ENCODE measurements at regions not wholly inside any gene's neighbourhood (a gene's known extent, or its start where the extent isn't known, plus 50 kb on each side); places are given as distances from the start of the nearest gene placed in this dataset.

DNA sequence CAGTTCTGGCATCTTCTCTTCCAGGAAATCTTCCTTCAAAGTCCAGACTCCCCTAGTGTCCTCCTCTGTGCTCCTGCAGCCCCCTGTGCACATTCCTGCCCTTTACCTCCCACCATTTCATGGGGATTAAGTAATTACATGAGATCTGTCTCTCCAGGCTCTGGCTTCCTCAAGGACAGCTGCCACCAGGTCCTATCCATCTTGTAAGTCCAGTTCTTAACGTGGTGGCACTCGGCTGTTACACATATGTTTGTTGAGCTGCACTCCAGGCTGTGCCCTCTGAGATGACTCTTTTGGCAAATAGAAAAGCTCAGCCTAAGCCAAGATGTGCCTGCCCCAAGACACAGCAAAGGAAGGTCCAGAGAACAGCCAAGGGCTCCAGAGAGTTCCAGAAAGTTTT lies 57.4 kb upstream of the CAMK1G start:
- Histone ChIP-seq H3K4me1 (no peaks in the 10 kb centered on the region), H3K4me3 (no peak overlapping the region), H3K36me3 (no peaks in the 10 kb centered on the region), H3K27me3 (peaks cover 0 to 8% of the 10 kb centered on the region in 2 donors), H3K9me3 (no peaks in the 10 kb centered on the region), H3K27ac (no peak overlapping the region)
- TF ChIP-seq, protein P1, sequence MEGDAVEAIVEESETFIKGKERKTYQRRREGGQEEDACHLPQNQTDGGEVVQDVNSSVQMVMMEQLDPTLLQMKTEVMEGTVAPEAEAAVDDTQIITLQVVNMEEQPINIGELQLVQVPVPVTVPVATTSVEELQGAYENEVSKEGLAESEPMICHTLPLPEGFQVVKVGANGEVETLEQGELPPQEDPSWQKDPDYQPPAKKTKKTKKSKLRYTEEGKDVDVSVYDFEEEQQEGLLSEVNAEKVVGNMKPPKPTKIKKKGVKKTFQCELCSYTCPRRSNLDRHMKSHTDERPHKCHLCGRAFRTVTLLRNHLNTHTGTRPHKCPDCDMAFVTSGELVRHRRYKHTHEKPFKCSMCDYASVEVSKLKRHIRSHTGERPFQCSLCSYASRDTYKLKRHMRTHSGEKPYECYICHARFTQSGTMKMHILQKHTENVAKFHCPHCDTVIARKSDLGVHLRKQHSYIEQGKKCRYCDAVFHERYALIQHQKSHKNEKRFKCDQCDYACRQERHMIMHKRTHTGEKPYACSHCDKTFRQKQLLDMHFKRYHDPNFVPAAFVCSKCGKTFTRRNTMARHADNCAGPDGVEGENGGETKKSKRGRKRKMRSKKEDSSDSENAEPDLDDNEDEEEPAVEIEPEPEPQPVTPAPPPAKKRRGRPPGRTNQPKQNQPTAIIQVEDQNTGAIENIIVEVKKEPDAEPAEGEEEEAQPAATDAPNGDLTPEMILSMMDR (IDR thresholded peaks at IDR 0.05): no peak
- ATAC-seq: peak; percentile 50
- intact Hi-C loops (cut with DNase I): no loop called here
- DNase-seq: no peak

DNA sequence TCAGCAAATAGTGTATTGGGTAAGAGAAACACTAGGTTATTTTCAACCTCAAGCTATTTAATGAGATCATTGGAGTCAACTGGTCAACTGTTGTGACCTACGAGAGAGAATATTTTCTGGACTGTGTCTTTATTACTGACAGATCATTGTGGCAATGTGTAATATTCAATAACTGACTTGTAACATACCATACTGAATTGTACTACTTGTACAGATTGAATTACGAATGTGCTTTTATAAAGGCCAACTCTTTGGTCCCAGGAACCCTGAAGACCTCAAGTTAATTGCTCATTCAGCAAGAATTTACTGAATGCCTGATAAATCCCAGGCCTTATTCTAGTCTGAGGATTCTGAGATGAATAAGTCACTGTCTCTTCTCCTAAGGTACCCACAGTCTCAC lies 56.1 kb upstream of the CAMK1G start:
- H3K4me3 ChIP-seq: no peak overlapping the region
- ATAC-seq (no peak), DNase-seq (no peak)
- TF ChIP-seq, protein P1 (IDR thresholded peaks at IDR 0.05): no peak
- no peaks in the 10 kb centered on the region for H3K36me3 ChIP-seq
- peaks cover 0 to 8% of the 10 kb centered on the region in 2 donors for H3K27me3 ChIP-seq
- intact Hi-C loops (cut with DNase I): no loop called here
- peak overlapping the region in 1 of 2 donors; percentile 70 for H3K27ac ChIP-seq
- no peaks in the 10 kb centered on the region for H3K4me1 ChIP-seq
- no peaks in the 10 kb centered on the region for H3K9me3 ChIP-seq

DNA sequence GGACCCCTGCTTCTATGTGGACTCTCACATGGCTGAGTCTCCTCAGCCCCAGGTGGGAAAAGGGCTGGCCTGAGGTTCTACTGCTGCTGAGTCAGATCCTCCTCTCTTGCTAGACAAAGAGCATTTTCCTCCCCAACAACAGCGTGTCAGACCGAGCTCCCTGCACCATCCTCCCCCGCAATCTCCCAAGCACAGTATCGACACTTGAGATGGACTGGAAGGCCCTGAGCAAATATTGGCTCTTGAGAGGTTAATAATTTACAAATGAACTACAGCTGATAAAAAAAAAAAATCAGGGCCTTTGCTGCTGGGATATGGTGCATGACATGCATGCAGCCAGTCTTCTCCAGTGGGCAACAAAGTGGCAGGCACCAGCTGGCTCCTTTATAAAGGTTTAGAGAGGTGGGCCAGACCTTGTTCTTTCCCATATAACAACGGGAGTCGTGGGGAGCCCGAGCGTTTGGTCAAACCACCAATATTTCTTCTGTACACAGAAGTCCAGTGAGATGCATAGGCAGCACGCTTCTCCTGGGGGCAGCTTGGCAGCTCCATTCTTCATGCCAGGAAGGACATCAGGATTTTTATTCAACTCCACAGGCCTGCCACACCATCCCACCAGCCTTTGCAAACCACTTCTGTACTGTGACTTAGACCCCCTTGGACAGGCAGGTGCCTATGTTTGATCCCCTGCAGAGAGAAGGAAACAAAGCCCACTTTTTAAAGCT lies 55.4 kb upstream of the CAMK1G start:
- TF ChIP-seq, protein P1 (IDR thresholded peaks at IDR 0.05): no peak
- Histone ChIP-seq H3K27me3 (peaks cover 0 to 8% of the 10 kb centered on the region in 2 donors), H3K36me3 (no peaks in the 10 kb centered on the region), H3K4me1 (no peaks in the 10 kb centered on the region), H3K4me3 (no peak overlapping the region), H3K9me3 (no peaks in the 10 kb centered on the region), H3K27ac (peak overlapping the region in 1 of 2 donors; percentile 70)
- DNase-seq: peak in 2 of 4 donors; percentile 42 to 65
- peak; percentile 92 for ATAC-seq
- intact Hi-C loops (cut with DNase I): no loop called here

DNA sequence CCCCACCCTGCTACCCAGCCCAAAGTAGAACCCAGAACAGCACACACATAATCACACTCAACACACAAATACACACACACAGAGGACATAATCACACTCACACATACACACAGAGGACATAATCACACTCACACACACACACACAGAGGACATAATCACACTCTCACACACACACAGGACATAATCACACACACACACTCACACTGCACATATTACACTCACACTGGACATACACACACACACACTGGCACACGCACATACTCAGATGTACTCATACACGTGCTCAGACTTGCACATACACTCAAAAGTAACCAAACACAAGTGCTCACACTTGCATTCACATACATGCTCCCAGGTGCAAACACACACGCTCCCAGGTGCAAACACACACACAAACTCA lies 54.3 kb upstream of the CAMK1G start:
- no peak for DNase-seq
- no peaks in the 10 kb centered on the region for H3K9me3 ChIP-seq
- ATAC-seq: no peak
- TF ChIP-seq, protein P1 (IDR thresholded peaks at IDR 0.05): no peak
- intact Hi-C loops (cut with DNase I): no loop called here
- H3K27ac ChIP-seq: no peak overlapping the region
- H3K4me1 ChIP-seq: no peaks in the 10 kb centered on the region
- H3K27me3 ChIP-seq: peaks cover 0 to 8% of the 10 kb centered on the region in 2 donors
- H3K36me3 ChIP-seq: no peaks in the 10 kb centered on the region
- no peak overlapping the region for H3K4me3 ChIP-seq

DNA sequence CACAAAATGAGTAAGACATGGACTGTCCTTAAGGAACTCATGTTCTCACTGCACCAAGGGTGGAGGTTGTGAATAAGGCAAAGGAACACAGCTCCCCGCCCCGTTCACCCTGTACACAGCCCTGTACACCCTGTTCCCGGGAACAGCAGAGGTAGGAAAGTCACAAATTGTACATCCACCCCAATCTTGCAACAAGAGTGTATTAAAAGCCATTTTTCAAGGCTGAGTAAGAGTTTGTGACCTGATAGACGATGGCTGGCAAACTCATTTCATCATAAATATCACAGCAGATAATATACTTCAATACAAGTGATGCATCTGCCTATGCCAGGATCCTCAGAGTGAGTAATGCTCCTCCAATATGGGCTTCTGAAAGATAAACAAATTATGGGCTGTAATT lies 52.5 kb upstream of the CAMK1G start:
- H3K27me3 ChIP-seq: peaks cover 0 to 8% of the 10 kb centered on the region in 2 donors
- ATAC-seq: no peak
- no peak overlapping the region for H3K4me3 ChIP-seq
- H3K9me3 ChIP-seq: no peaks in the 10 kb centered on the region
- TF ChIP-seq, protein P1 (IDR thresholded peaks at IDR 0.05): no peak
- no peak overlapping the region for H3K27ac ChIP-seq
- no peaks in the 10 kb centered on the region for H3K4me1 ChIP-seq
- H3K36me3 ChIP-seq: no peaks in the 10 kb centered on the region
- DNase-seq: no peak
- intact Hi-C loops (cut with DNase I): no loop called here

Data from left lung (tissue), 4 donors.